Panc1 (cell line): ENCODE measurements at regions not wholly inside any gene's neighbourhood (a gene's known extent, or its start where the extent isn't known, plus 50 kb on each side); places are given as distances from the start of the nearest gene placed in this dataset.

Experiments
- ATAC-seq: fragments of 200-7000 bp; cut with Tn5 transposase; 2 replicates; pipeline ENCODE4 v1.9.1; 2020; ENCODE audit warnings: mild to moderate bottlenecking, moderate library complexity
- BruUV-seq: library from RNA; stranded (reverse); fragments of 400-500 nt; replicated peaks from 2 replicates; lab custom pipeline; 2021; lab: Mats Ljungman, UMichigan
- CTCF ChIA-PET: fragments of 300-600 bp; sonication (Branson Sonifier 250); formaldehyde crosslinking; loops from one replicate; lab custom pipeline; 2022; ENCODE audit warnings: antibody characterized with exemption; lab: Charles Lee
- POLR2A ChIA-PET: fragments of 300-600 bp; sonication (Branson Sonifier 250); formaldehyde crosslinking; loops from one replicate; lab custom pipeline; 2022; ENCODE audit warnings: antibody characterized with exemption; lab: Charles Lee
- DNase-seq: peaks from one replicate; pipeline ENCODE4 v3.0.0-alpha.2; 2010; ENCODE audit warnings: low read depth, low spot score
- H3K27ac ChIP-seq: 2 replicates; pipeline ENCODE4 v1.5.1; 2011; ENCODE audit warnings: mild to moderate bottlenecking, low read length, inconsistent platforms
- H3K27me3 ChIP-seq: fragments of 200-500 bp; sonication (Bioruptor generic); 2 replicates; pipeline ENCODE4 v1.6.0; 2014; ENCODE audit warnings: low read length, inconsistent platforms; ENCODE audit not compliant: control insufficient read depth, insufficient read depth
- H3K36me3 ChIP-seq: fragments of 200-500 bp; sonication (Bioruptor generic); 2 replicates; pipeline ENCODE4 v1.5.1; 2014; ENCODE audit warnings: inconsistent platforms, mild to moderate bottlenecking, low read length, moderate library complexity; ENCODE audit not compliant: control insufficient read depth, insufficient read depth
- H3K4me1 ChIP-seq: 2 replicates; pipeline ENCODE4 v1.5.1; 2011; ENCODE audit warnings: inconsistent platforms, mild to moderate bottlenecking, low read length, moderate library complexity; ENCODE audit not compliant: control insufficient read depth, insufficient read depth
- H3K4me3 ChIP-seq, 2 experiments: 2 replicates each; pipeline ENCODE4 v1.5.1; 2011 to 2012; ENCODE audit warnings: low read depth in 2 of 2, low read length in 2 of 2, mild to moderate bottlenecking in 2 of 2, inconsistent platforms in 1 of 2, moderate library complexity in 1 of 2
- H3K9me3 ChIP-seq: fragments of 200-500 bp; sonication (Bioruptor generic); 2 replicates; pipeline ENCODE4 v1.5.1; 2014; ENCODE audit warnings: low read depth, mild to moderate bottlenecking, inconsistent platforms, low read length, moderate library complexity; ENCODE audit not compliant: control insufficient read depth, insufficient read depth
- POLR2AphosphoS5 ChIP-seq: IDR thresholded peaks from 2 replicates; pipeline ENCODE4 v1.6.1; 2012; ENCODE audit warnings: mild to moderate bottlenecking, low read depth, low read length, moderate library complexity
- REST ChIP-seq, 2 experiments: IDR thresholded peaks; 2 replicates each; pipeline ENCODE4 v1.6.1; 2011 to 2012; ENCODE audit warnings: low read depth in 2 of 2, control low read depth in 1 of 2, low read length in 1 of 2, mild to moderate bottlenecking in 1 of 2, moderate library complexity in 1 of 2; ENCODE audit not compliant: insufficient read depth in 1 of 2
- SIN3A ChIP-seq: IDR thresholded peaks from 2 replicates; pipeline ENCODE4 v1.6.1; 2012; ENCODE audit warnings: low read depth, mild to moderate bottlenecking, low read length, moderate library complexity, borderline replicate concordance; ENCODE audit not compliant: insufficient read depth
- TCF7L2 ChIP-seq: IDR thresholded peaks from 2 replicates; pipeline ENCODE4 v1.6.1; 2011; ENCODE audit warnings: mild to moderate bottlenecking, low read depth, low read length, inconsistent platforms
- in situ Hi-C: cut with HindIII; loops from 2 replicates; pipeline ENCODE4 v1.10.0; 2016; ENCODE audit warnings: low sequenced_read_pairs, low pct_unique_long_range_greater_than_20kb
- intact Hi-C: fragments of 100-400 bp; cut with micrococcal nuclease; formaldehyde crosslinking; loops from one replicate; pipeline ENCODE4 v1.10.0; 2022; ENCODE audit not compliant: unreplicated experiment
- TF ChIP-seq, protein P1 (sequence below): fragments of 450-650 bp; IDR thresholded peaks from 2 replicates; pipeline ENCODE4 v1.5.1; 2017; ENCODE audit warnings: mild to moderate bottlenecking

- ATAC-seq (no peak), DNase-seq (no peak)
- POLR2A ChIA-PET: no interaction called here
- Histone ChIP-seq H3K4me3 (no peak overlapping the region), H3K4me1 (no peaks in the 10 kb centered on the region), H3K9me3 (no peaks in the 10 kb centered on the region), H3K36me3 (no peaks in the 10 kb centered on the region), H3K27ac (no peak overlapping the region), H3K27me3 (no peaks in the 10 kb centered on the region)
- intact Hi-C loops: no loop called here
- CTCF ChIA-PET: no interaction called here
- BruUV-seq: no TSS peak
- TF ChIP-seq, protein P1, sequence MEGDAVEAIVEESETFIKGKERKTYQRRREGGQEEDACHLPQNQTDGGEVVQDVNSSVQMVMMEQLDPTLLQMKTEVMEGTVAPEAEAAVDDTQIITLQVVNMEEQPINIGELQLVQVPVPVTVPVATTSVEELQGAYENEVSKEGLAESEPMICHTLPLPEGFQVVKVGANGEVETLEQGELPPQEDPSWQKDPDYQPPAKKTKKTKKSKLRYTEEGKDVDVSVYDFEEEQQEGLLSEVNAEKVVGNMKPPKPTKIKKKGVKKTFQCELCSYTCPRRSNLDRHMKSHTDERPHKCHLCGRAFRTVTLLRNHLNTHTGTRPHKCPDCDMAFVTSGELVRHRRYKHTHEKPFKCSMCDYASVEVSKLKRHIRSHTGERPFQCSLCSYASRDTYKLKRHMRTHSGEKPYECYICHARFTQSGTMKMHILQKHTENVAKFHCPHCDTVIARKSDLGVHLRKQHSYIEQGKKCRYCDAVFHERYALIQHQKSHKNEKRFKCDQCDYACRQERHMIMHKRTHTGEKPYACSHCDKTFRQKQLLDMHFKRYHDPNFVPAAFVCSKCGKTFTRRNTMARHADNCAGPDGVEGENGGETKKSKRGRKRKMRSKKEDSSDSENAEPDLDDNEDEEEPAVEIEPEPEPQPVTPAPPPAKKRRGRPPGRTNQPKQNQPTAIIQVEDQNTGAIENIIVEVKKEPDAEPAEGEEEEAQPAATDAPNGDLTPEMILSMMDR: no peak
- in situ Hi-C loops: no loop called here
Observed at GRCh38 chr3:22898558-22898957, 304.6 kb upstream of the UBE2E2 start.

DNA sequence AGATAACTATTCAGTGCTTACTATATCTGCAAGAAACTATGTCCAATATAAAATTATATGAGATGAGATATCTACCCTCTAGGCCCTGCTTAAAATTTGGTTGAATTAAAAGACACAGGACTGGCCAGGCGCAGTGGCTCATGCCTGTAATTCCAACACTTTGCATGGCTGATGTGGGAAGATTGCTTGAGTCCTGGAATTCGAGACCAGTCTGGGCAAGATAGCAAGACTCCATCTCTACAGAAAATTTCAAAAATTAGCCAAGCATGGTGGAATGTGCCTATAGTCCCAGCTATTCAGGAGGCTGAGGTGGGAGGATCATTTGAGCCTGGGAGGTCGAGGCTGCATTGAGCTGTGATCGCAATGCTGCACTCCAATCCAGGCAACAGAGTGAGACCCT, 303.7 kb upstream of the UBE2E2 start:
- intact Hi-C loops: no loop called here
- POLR2A ChIA-PET: interaction anchor here (0.6 kb wide), 1 partner anchor 571 kb away, joined by 3 read pairs; no protein-coding TSS in a partner anchor

DNA sequence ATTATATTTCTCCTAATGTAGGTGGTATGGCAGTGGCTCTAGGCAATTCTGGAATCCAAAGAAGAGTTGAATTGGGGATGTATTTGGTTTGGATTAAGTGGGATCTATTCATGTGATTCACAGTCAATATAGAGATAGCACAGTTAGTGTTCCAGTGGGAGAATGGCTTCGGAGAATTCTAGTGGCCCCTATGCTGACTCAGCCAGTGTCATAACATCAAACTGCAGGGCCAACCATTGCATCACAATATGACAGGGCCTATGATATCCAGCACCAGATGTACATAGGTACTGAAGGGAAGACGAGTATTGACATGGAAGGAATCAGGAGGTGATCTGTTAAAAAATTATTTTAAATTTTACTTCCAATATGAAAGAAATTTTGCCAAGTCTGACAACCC, 302.8 kb upstream of the UBE2E2 start:
- in situ Hi-C loops (no loop called here), intact Hi-C loops (no loop called here)
- BruUV-seq: no TSS peak
- CTCF ChIA-PET: no interaction called here
- Histone ChIP-seq H3K9me3 (no peaks in the 10 kb centered on the region), H3K4me3 (no peak overlapping the region), H3K27ac (no peak overlapping the region), H3K4me1 (no peaks in the 10 kb centered on the region), H3K27me3 (no peaks in the 10 kb centered on the region), H3K36me3 (no peaks in the 10 kb centered on the region)
- POLR2A ChIA-PET: no interaction called here
- ATAC-seq (no peak), DNase-seq (no peak)
- TF ChIP-seq TCF7L2 (no peak), REST (IDR thresholded peaks at IDR 0.05; ENCODE audit: insufficient read depth in 1 of 2, low read depth in 2 of 2, low read length in 1 of 2) (no peak), POLR2AphosphoS5 (no peak), SIN3A (no peak)
- TF ChIP-seq, protein P1: no peak

More for the DNA sequence above, 303.7 kb upstream of the UBE2E2 start:
- Histone ChIP-seq H3K9me3 (no peaks in the 10 kb centered on the region), H3K4me1 (no peaks in the 10 kb centered on the region), H3K36me3 (no peaks in the 10 kb centered on the region), H3K27ac (no peak overlapping the region), H3K27me3 (no peaks in the 10 kb centered on the region), H3K4me3 (no peak overlapping the region)
- DNase-seq: no peak
- CTCF ChIA-PET: no interaction called here
- TF ChIP-seq REST (IDR thresholded peaks at IDR 0.05; ENCODE audit: insufficient read depth in 1 of 2, low read depth in 2 of 2, low read length in 1 of 2) (no peak), SIN3A (no peak)
- ATAC-seq: no peak
- BruUV-seq: no TSS peak
- in situ Hi-C loops: no loop called here
